CMK (cell line): ENCODE measurements at regions not wholly inside any gene's neighbourhood (a gene's known extent, or its start where the extent isn't known, plus 50 kb on each side); places are given as distances from the start of the nearest gene placed in this dataset.

Experiments used
- DNase-seq: peaks from one replicate; pipeline ENCODE4 v3.0.0-alpha.2; 2010; ENCODE audit warnings: low read depth

DNA sequence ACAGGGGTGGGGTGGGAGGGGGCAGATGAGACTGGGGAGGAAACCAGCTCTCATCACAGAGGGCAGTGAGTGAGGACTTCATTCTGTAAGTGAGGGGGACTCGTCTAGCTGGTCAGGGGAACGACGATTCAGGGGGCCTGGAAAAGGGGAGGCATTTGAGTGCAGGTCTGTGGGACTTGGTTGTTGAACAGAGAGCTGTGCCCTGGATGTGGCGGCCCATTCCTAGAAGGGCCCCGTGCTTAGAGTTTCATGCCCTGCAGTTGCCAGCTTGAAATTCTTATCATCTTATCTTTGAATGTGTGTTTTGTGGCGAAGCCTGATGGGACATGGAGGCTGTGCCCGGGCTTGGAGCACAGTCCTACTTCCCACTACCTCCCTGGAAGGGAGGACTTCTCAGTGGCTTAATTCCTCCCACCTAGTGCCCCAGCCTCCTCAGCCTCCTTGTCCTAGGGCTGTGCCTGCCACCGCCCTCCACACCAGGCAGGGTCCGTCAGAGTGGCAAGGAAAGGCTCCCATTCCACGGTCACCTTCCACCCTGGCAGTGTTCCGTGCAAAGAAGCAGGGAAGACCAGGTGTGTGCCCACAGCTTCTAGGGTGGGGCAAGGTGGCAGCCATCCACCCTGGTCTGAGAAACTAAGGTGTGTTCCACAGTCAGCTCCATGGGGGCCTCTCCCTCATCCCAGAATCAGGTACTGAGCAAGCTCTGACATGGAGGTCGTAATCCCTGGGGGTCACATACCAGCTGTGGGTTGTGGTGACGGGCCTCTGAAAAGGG is 59.7 kb upstream of the LMO1 start:
- no peak for DNase-seq

DNA sequence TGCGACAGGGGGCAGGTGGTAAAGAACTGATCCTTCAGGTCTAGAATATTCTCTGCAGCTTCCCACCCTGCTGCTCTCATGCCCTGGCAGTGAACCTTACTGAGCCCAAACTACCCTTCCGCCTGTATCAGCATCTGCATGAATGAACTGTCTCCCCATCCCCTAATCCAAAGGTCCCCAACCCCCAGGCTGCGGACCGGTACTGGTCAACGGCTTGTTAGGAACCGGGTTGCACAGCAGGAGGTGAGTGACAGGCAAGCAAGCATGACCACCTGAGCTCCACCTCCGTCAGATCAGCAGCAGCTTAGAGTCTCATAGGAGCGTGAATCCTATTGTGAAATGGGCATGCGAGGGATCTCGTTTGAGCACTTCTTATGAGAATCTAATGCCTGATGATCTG is 58.2 kb upstream of the LMO1 start:
- no peak for DNase-seq

DNA sequence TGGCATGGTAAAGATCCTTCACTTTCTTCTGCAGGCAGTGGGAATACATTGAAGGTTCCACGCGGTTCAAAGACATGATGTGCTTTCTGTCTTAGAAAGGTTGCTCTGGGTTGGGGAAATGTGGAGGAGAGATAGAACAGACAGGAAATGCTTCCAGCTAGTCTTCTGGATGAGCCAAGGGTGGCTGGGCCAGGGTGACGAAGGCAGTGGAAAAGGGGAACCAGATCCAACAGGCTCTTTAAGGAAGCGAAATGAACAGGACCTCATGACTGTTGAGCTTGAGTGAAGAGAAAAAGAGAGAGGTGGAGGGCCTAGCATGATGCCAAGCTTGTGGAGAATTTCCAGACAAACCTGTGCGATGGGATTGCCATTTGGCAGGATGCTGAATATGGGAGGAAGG is 56.4 kb upstream of the LMO1 start:
- no peak for DNase-seq

DNA sequence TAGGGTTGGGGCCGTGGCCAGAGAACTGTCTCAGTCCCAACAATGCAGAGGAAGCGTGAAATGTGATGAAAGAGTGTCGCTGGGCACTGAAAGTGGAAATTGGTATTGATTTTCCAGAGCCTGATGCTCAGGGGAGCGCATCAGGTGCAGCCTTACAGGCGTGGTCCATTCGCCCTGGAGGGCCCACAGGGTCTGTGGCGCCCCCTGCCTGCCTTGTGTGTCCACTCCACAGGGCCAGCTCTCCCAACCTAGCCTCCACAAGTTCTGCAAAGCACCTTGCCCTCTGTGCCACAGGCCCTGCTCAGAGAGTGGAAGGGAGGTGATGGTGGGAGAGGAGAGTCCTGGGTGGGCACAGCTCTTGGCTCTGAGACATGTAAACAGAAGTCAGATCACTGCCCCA is 54.9 kb upstream of the LMO1 start:
- no peak for DNase-seq

DNA sequence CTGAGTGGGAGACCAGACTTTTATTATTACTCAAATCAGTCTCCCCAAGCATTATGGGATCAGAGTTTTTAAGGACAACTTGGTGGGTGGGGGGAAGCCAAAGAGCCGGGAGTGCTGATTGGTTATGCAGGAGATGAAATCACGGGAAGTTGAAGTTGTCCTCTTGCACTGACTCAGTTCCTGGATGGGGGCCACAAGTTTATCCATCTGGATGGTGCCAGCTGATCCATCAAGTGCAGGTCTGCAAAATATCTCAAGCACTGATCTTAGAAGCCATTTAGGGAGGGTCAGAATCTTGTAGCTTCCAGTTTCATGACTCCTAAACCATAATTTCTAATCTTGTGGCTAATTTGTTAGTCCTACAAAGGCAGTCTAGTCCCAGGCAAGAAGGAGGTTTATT is 53.5 kb upstream of the LMO1 start:
- DNase-seq, result no peak

DNA sequence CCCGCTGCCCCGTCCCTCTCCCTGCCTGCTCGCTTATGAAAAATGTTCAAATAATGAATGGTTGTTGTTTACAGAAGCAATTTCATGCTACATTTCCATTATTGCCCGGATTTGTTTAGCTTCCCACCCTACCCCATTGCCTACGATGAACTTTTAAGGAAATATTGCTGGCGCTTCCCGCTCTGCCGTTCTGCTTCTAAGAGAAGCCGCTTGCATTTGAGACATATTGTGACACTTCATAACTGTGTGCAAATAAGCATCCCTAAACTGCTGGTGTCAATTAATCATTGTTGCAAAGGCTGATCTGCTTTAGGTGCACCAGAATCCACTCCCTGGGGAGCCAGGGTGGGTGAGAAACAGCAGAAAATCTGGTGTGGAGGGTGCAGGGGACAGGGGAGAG is 52.3 kb upstream of the LMO1 start:
- no peak for DNase-seq

DNA sequence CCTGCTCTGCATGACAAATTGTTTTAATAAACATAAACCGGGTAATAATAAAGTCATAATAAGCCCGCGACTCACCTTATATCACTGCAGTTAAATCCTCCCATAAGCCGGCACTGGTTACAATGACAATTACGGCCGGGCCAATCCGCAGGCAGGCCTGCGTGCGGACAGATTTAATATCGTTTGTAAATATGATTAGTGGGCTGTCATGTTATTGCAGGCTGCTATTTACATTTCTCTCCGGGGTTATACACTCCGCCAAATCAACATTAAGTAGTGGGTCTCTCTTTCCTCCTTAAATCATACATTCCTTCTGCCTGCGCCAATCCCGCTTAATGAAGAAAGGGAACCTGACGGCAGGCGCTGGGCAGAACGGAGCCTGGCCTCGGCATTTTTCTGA is 51.8 kb upstream of the LMO1 start:
- no peak for DNase-seq

DNA sequence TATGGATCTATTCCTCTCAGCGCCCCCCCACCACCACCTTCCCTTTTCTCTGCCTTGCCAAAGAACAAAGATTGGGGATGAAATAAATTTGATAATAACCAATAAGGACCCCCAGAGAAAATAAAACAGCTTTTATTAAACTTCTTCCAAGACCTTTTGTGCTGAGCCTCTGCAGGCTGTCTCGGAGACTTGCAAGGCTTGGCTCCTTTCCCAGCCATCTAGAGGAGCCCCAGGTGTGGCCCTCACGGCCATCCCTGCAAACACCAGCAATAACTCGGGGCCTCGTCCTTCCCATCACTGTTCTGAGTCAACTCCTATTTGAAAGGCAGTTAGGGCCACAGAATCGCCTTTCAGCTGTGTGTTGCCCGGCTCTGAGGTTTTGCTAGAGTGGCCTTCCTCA is 51.2 kb upstream of the LMO1 start:
- DNase-seq, result no peak

DNA sequence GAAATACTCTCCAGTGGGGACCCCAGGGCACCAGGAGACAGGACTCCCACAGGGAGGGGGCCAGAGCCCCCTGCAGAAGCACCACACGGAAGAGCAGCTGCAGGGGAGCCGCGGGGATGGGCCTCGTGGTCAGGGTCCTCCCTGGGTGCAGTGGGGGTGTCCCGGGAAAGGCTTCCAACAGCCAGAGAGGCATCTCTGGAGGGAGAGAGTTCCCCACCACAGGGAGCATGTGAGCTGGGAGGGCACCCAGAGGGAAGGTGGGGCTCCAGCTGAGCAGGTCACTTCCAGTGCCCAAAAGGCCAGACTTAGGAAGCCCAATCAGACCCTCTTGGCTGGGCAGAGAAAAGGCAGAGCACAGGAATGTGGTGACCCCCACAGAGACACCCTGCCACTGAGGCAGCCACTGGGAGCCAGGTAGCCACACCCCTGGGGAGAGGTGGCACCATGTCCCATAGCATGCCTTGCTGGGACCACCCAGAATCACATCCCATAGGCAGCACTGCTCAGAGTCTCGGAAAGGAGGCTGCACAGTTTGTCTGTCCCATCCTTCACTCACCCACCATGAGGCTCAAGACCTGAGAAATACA is 49.9 kb upstream of the LMO1 start:
- DNase-seq, result no peak
